ENCODE measurements at regions not wholly inside any gene's neighbourhood (a gene's known extent, or its start where the extent isn't known, plus 50 kb on each side); places are given as distances from the start of the nearest gene placed in this dataset.
A peak's percentile ranks its signal among the peaks of the same experiment; 100 is the strongest.

DNA sequence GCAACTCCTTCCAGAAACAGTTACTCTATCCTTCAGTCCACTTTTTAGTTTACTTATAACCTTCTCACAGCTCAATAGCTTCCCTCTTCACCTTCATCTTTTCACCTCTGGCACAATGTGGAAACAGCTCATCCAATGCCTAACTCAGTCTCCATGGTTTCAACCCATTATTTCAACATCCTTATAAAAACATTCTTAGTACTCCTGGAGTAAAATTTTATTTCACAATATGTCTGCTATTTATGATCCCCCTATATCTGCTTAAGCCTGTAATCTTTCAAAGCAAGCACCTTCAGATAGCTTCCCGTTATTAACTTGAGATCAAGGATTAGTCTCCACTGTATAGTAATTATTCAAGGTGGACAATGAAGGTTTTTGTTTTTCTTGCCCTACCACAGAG lies 156.3 kb downstream of the GASK1B start:
- H3K27ac ChIP-seq, result no peak overlapping the region
- peak in 1 of 2 donors; percentile 39 for ATAC-seq (ENCODE audit: low FRiP score in 2 of 2)

DNA sequence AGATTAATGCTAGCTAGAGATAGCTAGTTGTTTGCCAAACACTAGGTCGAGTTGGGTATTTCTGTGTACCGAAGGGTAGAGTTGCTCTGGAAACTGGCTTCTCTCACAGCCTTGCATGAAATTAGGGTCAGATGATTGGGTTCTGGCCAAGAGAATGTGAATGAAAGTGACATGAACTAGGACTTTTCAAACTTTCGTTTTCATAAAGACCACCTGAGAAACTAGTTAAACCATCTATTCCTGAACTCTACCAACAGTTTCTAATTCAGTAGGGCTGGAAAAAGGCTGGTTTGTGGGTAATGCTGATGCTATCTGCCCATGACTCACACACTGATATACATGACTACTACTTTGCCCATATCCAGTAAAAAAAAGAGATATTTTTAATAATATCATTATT lies 157.6 kb downstream of the GASK1B start:
- Histone ChIP-seq H3K27me3 (no peaks in the 10 kb centered on the region), H3K4me3 (no peak overlapping the region), H3K9me3 (no peaks in the 10 kb centered on the region), H3K27ac (no peak overlapping the region), H3K36me3 (no peaks in the 10 kb centered on the region), H3K4me1 (peaks cover 0 to 4% (median under 1%) of the 10 kb centered on the region in 4 donors)
- DNase-seq, result no peak
- ATAC-seq (ENCODE audit: low FRiP score in 2 of 2), result no peak
- WGBS, 2 donors, result 65 to 66% methylated on average over 3 of the region's 3 CpGs
- TF ChIP-seq POLR2AphosphoS5 (IDR thresholded peaks at IDR 0.05) (no peak), EP300 (IDR thresholded peaks at IDR 0.05) (no peak), POLR2A (IDR thresholded peaks at IDR 0.05) (no peak)
- TF ChIP-seq, protein P1, sequence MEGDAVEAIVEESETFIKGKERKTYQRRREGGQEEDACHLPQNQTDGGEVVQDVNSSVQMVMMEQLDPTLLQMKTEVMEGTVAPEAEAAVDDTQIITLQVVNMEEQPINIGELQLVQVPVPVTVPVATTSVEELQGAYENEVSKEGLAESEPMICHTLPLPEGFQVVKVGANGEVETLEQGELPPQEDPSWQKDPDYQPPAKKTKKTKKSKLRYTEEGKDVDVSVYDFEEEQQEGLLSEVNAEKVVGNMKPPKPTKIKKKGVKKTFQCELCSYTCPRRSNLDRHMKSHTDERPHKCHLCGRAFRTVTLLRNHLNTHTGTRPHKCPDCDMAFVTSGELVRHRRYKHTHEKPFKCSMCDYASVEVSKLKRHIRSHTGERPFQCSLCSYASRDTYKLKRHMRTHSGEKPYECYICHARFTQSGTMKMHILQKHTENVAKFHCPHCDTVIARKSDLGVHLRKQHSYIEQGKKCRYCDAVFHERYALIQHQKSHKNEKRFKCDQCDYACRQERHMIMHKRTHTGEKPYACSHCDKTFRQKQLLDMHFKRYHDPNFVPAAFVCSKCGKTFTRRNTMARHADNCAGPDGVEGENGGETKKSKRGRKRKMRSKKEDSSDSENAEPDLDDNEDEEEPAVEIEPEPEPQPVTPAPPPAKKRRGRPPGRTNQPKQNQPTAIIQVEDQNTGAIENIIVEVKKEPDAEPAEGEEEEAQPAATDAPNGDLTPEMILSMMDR (IDR thresholded peaks at IDR 0.05), result no peak

More for the DNA sequence above, 156.3 kb downstream of the GASK1B start:
- H3K27me3 ChIP-seq, result no peaks in the 10 kb centered on the region
- WGBS, 2 donors, result 90 to 95% methylated on average over 1 of the region's 1 CpG
- no peak for DNase-seq
- H3K9me3 ChIP-seq, result no peaks in the 10 kb centered on the region
- no peaks in the 10 kb centered on the region for H3K36me3 ChIP-seq
- H3K4me1 ChIP-seq, result peaks cover 0 to 8% (median 7%) of the 10 kb centered on the region in 4 donors
- TF ChIP-seq, protein P1 (IDR thresholded peaks at IDR 0.05), result no peak
- TF ChIP-seq EP300 (IDR thresholded peaks at IDR 0.05) (no peak), POLR2A (IDR thresholded peaks at IDR 0.05) (no peak), POLR2AphosphoS5 (IDR thresholded peaks at IDR 0.05) (no peak)
- no peak overlapping the region for H3K4me3 ChIP-seq

DNA sequence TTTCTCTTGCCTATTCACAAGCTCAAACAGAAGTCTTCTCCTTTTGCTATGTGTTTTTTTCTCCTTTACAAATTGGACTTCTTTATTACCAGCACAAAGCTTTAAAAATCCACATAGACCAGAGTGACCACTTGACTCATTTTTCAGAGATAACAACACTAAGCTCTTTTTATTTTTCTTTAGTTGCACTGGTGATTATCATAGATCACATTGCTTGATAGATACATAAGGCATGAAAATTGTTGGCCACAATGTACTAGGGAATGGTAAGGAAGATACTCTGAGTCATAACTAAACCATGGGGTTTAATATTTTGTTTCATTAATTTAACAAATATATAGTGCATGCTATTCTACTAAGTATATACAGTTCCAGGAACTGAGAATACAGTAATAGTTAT lies 159.0 kb downstream of the GASK1B start:
- ATAC-seq (ENCODE audit: low FRiP score in 2 of 2) (no peak), DNase-seq (no peak)
- H3K4me3 ChIP-seq, result no peak overlapping the region
- H3K27ac ChIP-seq, result no peak overlapping the region
- no peaks in the 10 kb centered on the region for H3K36me3 ChIP-seq
- no peaks in the 10 kb centered on the region for H3K4me1 ChIP-seq
- no peaks in the 10 kb centered on the region for H3K27me3 ChIP-seq
- no peaks in the 10 kb centered on the region for H3K9me3 ChIP-seq
- TF ChIP-seq, protein P1 (IDR thresholded peaks at IDR 0.05), result no peak
- TF ChIP-seq EP300 (IDR thresholded peaks at IDR 0.05) (no peak), POLR2AphosphoS5 (IDR thresholded peaks at IDR 0.05) (no peak), POLR2A (IDR thresholded peaks at IDR 0.05) (no peak)

DNA sequence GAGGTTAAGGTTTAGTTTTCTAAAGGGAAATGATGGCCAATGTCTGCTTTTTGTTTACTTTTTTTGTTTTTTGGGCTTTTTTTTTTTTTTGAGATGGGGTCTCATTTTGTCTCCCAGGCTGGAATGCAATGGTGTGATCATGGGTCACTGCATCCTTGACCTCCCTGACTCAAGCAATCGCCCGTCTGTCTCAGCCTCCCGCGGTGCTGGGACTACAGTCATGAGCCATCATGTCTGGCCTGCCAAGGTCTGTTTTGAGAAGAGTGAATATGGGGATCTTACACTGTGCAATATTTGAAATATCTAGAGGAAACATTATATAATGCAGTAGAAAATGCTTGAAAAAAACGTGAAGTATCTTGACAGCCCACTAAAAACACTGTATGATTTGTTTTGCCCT lies 162.5 kb downstream of the GASK1B start:
- H3K27me3 ChIP-seq, result no peaks in the 10 kb centered on the region
- DNase-seq (no peak), ATAC-seq (ENCODE audit: low FRiP score in 2 of 2) (no peak)
- H3K36me3 ChIP-seq, result no peaks in the 10 kb centered on the region
- no peak overlapping the region for H3K27ac ChIP-seq
- TF ChIP-seq POLR2AphosphoS5 (IDR thresholded peaks at IDR 0.05) (no peak), EP300 (IDR thresholded peaks at IDR 0.05) (no peak), POLR2A (IDR thresholded peaks at IDR 0.05) (no peak)
- TF ChIP-seq, protein P1 (IDR thresholded peaks at IDR 0.05), result no peak
- WGBS, 2 donors, result 73 to 86% methylated on average over 5 of the region's 5 CpGs
- peaks cover 0 to 14% (median 12%) of the 10 kb centered on the region in 4 donors for H3K4me1 ChIP-seq
- H3K4me3 ChIP-seq, result no peak overlapping the region
- no peaks in the 10 kb centered on the region for H3K9me3 ChIP-seq

DNA sequence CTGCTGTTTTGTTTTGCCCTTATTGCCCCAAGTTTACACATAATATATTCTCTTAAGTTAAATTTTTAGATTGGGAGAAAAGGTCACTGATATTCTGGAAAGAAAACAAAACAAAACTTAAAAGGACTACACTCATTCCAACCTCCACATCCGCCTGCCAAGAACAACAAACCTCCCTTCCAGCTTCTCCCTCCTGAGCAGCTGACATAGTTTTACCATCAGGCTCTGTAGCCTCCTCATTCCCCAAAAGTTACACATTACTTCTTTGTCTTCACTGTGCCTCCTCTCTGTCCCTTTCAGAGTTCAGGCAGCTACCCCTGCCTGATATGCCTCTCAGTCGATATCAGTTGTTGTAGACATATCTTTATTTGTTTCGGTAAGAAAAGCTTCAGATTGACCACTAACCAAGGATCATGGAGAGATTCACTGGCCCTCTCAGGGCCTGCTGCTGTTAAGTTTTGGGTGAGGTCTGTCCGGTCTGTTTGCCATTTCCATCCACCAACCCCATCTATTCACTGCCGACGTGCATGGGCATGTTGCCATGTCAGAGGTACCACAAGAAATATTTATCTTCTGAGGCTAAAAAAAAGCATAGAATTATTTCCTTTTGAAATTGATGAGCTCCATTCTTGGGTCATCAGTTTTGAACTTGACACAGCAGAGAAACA lies 164.1 kb downstream of the GASK1B start:
- DNase-seq, result no peak
- TF ChIP-seq, protein P1 (IDR thresholded peaks at IDR 0.05), result no peak
- TF ChIP-seq POLR2A (IDR thresholded peaks at IDR 0.05) (no peak), POLR2AphosphoS5 (IDR thresholded peaks at IDR 0.05) (no peak), EP300 (IDR thresholded peaks at IDR 0.05) (no peak)
- 85 to 87% methylated on average over 6 of the region's 6 CpGs for WGBS, 2 donors
- H3K4me3 ChIP-seq, result no peak overlapping the region
- H3K36me3 ChIP-seq, result no peaks in the 10 kb centered on the region
- H3K27me3 ChIP-seq, result no peaks in the 10 kb centered on the region
- peak in 1 of 2 donors; percentile 61 for ATAC-seq (ENCODE audit: low FRiP score in 2 of 2)
- H3K27ac ChIP-seq, result no peak overlapping the region
- peaks cover 0 to 14% (median 12%) of the 10 kb centered on the region in 4 donors for H3K4me1 ChIP-seq
- no peaks in the 10 kb centered on the region for H3K9me3 ChIP-seq

Data from upper lobe of left lung (tissue), 6 donors.